H9 (cell line): ENCODE measurements at regions not wholly inside any gene's neighbourhood (a gene's known extent, or its start where the extent isn't known, plus 50 kb on each side); places are given as distances from the start of the nearest gene placed in this dataset.
"Not testable (repeated sequence)": the region's sequence is repeated elsewhere in the genome, so short reads cannot be mapped to it uniquely, and the experiment has no call there.

Source experiments
- DNase-seq: peaks from one replicate; pipeline ENCODE4 v3.0.0-alpha.2; 2017
- H2AFZ ChIP-seq: one replicate; pipeline ENCODE4 v1.6.1; 2013; ENCODE audit warnings: mild to moderate bottlenecking, low read length, control low read depth, moderate library complexity
- H2AK5ac ChIP-seq: 2 replicates; pipeline ENCODE4 v1.6.1; 2013; ENCODE audit warnings: low read length, control low read depth, mixed read lengths; ENCODE audit not compliant: insufficient read length
- H2BK120ac ChIP-seq: one replicate; pipeline ENCODE4 v1.6.1; 2013; ENCODE audit warnings: low read depth, mild to moderate bottlenecking, low read length, control low read depth, inconsistent platforms; ENCODE audit not compliant: poor library complexity, severe bottlenecking
- H2BK12ac ChIP-seq: 2 replicates; pipeline ENCODE4 v1.6.1; 2013; ENCODE audit warnings: low read length, control low read depth, mixed read lengths, low read depth; ENCODE audit not compliant: insufficient read length
- H2BK15ac ChIP-seq: 2 replicates; pipeline ENCODE4 v1.6.1; 2013; ENCODE audit warnings: low read depth, low read length, control low read depth
- H2BK20ac ChIP-seq: one replicate; pipeline ENCODE4 v1.6.1; 2013; ENCODE audit warnings: low read depth, mild to moderate bottlenecking, low read length, control low read depth, inconsistent platforms; ENCODE audit not compliant: poor library complexity, severe bottlenecking
- H2BK5ac ChIP-seq: 2 replicates; pipeline ENCODE4 v1.6.1; 2013; ENCODE audit warnings: low read length, control low read depth, mixed read lengths; ENCODE audit not compliant: insufficient read length
- H3K14ac ChIP-seq: 2 replicates; pipeline ENCODE4 v1.6.1; 2013; ENCODE audit warnings: low read length, control low read depth; ENCODE audit not compliant: insufficient read depth
- H3K18ac ChIP-seq: 2 replicates; pipeline ENCODE4 v1.6.1; 2013; ENCODE audit warnings: low read depth, mild to moderate bottlenecking, mixed read lengths, low read length, control low read depth; ENCODE audit not compliant: insufficient read length
- H3K23ac ChIP-seq: 2 replicates; pipeline ENCODE4 v1.6.1; 2013; ENCODE audit warnings: low read length, control low read depth, mixed read lengths, low read depth; ENCODE audit not compliant: insufficient read length
- H3K23me2 ChIP-seq: 2 replicates; pipeline ENCODE4 v1.6.1; 2013; ENCODE audit warnings: low read depth, mild to moderate bottlenecking, mixed read lengths, low read length, control low read depth; ENCODE audit not compliant: insufficient read length, poor library complexity, severe bottlenecking
- H3K27ac ChIP-seq: 2 replicates; pipeline ENCODE4 v1.5.1; 2013; ENCODE audit warnings: low read length, control low read depth, mixed read lengths, low read depth; ENCODE audit not compliant: insufficient read length
- H3K27me3 ChIP-seq: 2 replicates; pipeline ENCODE4 v1.6.1; 2013; ENCODE audit warnings: low read length, control low read depth, inconsistent platforms; ENCODE audit not compliant: insufficient read depth
- H3K4ac ChIP-seq: 2 replicates; pipeline ENCODE4 v1.6.1; 2013; ENCODE audit warnings: low read depth, mild to moderate bottlenecking, control low read depth, inconsistent platforms, low read length, moderate library complexity
- H3K4me1 ChIP-seq: 2 replicates; pipeline ENCODE4 v1.6.1; 2013; ENCODE audit warnings: low read length, control low read depth, inconsistent platforms; ENCODE audit not compliant: insufficient read depth
- H3K4me2 ChIP-seq: 2 replicates; pipeline ENCODE4 v1.6.1; 2013; ENCODE audit warnings: low read length, control low read depth, mixed read lengths; ENCODE audit not compliant: insufficient read length, insufficient read depth
- H3K56ac ChIP-seq: 2 replicates; pipeline ENCODE4 v1.6.1; 2013; ENCODE audit warnings: low read depth, mild to moderate bottlenecking, mixed read lengths, low read length, control low read depth; ENCODE audit not compliant: insufficient read length
- H3K79me1 ChIP-seq: 2 replicates; pipeline ENCODE4 v1.6.1; 2013; ENCODE audit warnings: low read depth, mild to moderate bottlenecking, moderate library complexity, low read length, control low read depth, inconsistent platforms; ENCODE audit not compliant: insufficient read depth, poor library complexity, severe bottlenecking
- H3K79me2 ChIP-seq: 2 replicates; pipeline ENCODE4 v1.6.1; 2013; ENCODE audit warnings: low read length, control low read depth, inconsistent platforms; ENCODE audit not compliant: insufficient read depth
- H3K9ac ChIP-seq: 2 replicates; pipeline ENCODE4 v1.6.1; 2013; ENCODE audit warnings: low read length, control low read depth, mixed read lengths; ENCODE audit not compliant: insufficient read length; ENCODE audit errors: extremely low read depth
- H3K9me3 ChIP-seq: one replicate; pipeline ENCODE4 v1.6.1; 2013; ENCODE audit warnings: low read depth, low read length, inconsistent platforms; ENCODE audit not compliant: control insufficient read depth
- H3T11ph ChIP-seq: one replicate; pipeline ENCODE4 v1.6.1; 2013; ENCODE audit warnings: mild to moderate bottlenecking, low read length, control low read depth, inconsistent platforms
- H4K20me1 ChIP-seq: one replicate; pipeline ENCODE4 v1.6.1; 2013; ENCODE audit not compliant: control insufficient read depth, insufficient read length, insufficient read depth
- H4K5ac ChIP-seq: 2 replicates; pipeline ENCODE4 v1.6.1; 2013; ENCODE audit warnings: low read depth, mild to moderate bottlenecking, mixed read lengths, low read length, control low read depth; ENCODE audit not compliant: insufficient read length
- H4K8ac ChIP-seq: replicated peaks from 2 replicates; pipeline ENCODE4 v1.6.1; 2013; ENCODE audit warnings: low read length, control low read depth, mixed read lengths, low read depth; ENCODE audit not compliant: insufficient read length
- H4K91ac ChIP-seq: 2 replicates; pipeline ENCODE4 v1.6.1; 2013; ENCODE audit warnings: low read depth, mild to moderate bottlenecking, moderate library complexity, mixed read lengths, low read length, control low read depth; ENCODE audit not compliant: insufficient read length
- H3K27ac Mint-ChIP-seq, 3 experiments: 2 replicates in 2 of 3; 3 replicates in 1 of 3; pipeline ENCODE4 v1.8.0; 2020 to 2021; ENCODE audit warnings: mixed read lengths in 3 of 3, mild to moderate bottlenecking in 1 of 3, moderate library complexity in 1 of 3
- H3K27me3 Mint-ChIP-seq: 2 replicates; pipeline ENCODE4 v1.8.0; 2021; ENCODE audit warnings: low read depth, mild to moderate bottlenecking, moderate library complexity, mixed read lengths
- H3K36me3 Mint-ChIP-seq, 3 experiments: 2 replicates in 2 of 3; 3 replicates in 1 of 3; pipeline ENCODE4 v1.8.0; 2020 to 2021; ENCODE audit warnings: low read depth in 3 of 3, mixed read lengths in 3 of 3; ENCODE audit not compliant: insufficient read depth in 1 of 3
- H3K4me1 Mint-ChIP-seq, 2 experiments: 2 replicates each; pipeline ENCODE4 v1.8.0; 2020; ENCODE audit warnings: mixed read lengths in 2 of 2
- H3K4me3 Mint-ChIP-seq, 2 experiments: 2 replicates in 1 of 2; 3 replicates in 1 of 2; pipeline ENCODE4 v1.8.0; 2020 to 2021; ENCODE audit warnings: mild to moderate bottlenecking in 2 of 2, mixed read lengths in 2 of 2, moderate library complexity in 1 of 2
- H3K9me3 Mint-ChIP-seq, 2 experiments: 2 replicates in 1 of 2; 3 replicates in 1 of 2; pipeline ENCODE4 v1.8.0; 2020; ENCODE audit warnings: mild to moderate bottlenecking in 2 of 2, mixed read lengths in 2 of 2, moderate library complexity in 1 of 2
- WGBS: extraction: QIAGEN DNeasy Blood & Tissue Kit; methylation state at CpG from one replicate; pipeline ENCODE4 v1.1.7; 2013; ENCODE audit warnings: missing lambda C conversion rate, low lambda C conversion rate, mixed read lengths; ENCODE audit not compliant: insufficient read length; ENCODE audit errors: extremely low coverage; 5-methylcytosine and 5-hydroxymethylcytosine counted together

GRCh38 chr15:22002711-22003110, 77.6 kb upstream of the OR4M2 start:
- not testable (repeated sequence) for H3K4ac ChIP-seq, H4K8ac ChIP-seq, H3K56ac ChIP-seq, H3K23me2 ChIP-seq, H3K14ac ChIP-seq, H3T11ph ChIP-seq, H3K79me2 ChIP-seq, H3K9me3 ChIP-seq, H3K18ac ChIP-seq, H3K23ac ChIP-seq, H2AK5ac ChIP-seq, H3K27ac Mint-ChIP-seq, H3K79me1 ChIP-seq, H2AFZ ChIP-seq, H4K91ac ChIP-seq, H3K4me1 ChIP-seq, H2BK5ac ChIP-seq, H3K27me3 Mint-ChIP-seq, H3K9ac ChIP-seq, H2BK15ac ChIP-seq, H3K27ac ChIP-seq, H4K5ac ChIP-seq, H3K4me2 ChIP-seq, H2BK20ac ChIP-seq, H3K4me1 Mint-ChIP-seq, H2BK12ac ChIP-seq, DNase-seq, H3K9me3 Mint-ChIP-seq, H3K36me3 Mint-ChIP-seq, H3K27me3 ChIP-seq, H2BK120ac ChIP-seq, H4K20me1 ChIP-seq, H3K4me3 Mint-ChIP-seq
- WGBS = no CpG with 5 or more reads among the region's 1 CpG

GRCh38 chr15:21989117-21989516, 91.2 kb upstream of the OR4M2 start:
- H3K14ac ChIP-seq, H2AK5ac ChIP-seq, H4K8ac ChIP-seq, H2BK12ac ChIP-seq, H3K9me3 ChIP-seq, H3K23ac ChIP-seq, H4K20me1 ChIP-seq, H3K4ac ChIP-seq, H3K4me1 ChIP-seq, H3K79me2 ChIP-seq, H3K36me3 Mint-ChIP-seq, H2BK15ac ChIP-seq, H3K18ac ChIP-seq, H3K9ac ChIP-seq, H2BK5ac ChIP-seq, H3K56ac ChIP-seq, DNase-seq, H4K5ac ChIP-seq, H3K4me1 Mint-ChIP-seq, H3K4me3 Mint-ChIP-seq, H3K23me2 ChIP-seq, H3K79me1 ChIP-seq, H3K27me3 Mint-ChIP-seq, H3K4me2 ChIP-seq, H3K27me3 ChIP-seq, H3K9me3 Mint-ChIP-seq, H3K27ac Mint-ChIP-seq, H4K91ac ChIP-seq, H3K27ac ChIP-seq, H2BK120ac ChIP-seq, H3T11ph ChIP-seq, H2AFZ ChIP-seq, H2BK20ac ChIP-seq: not testable (repeated sequence)
- no CpG with 5 or more reads among the region's 1 CpG for WGBS

- not testable (repeated sequence) for H3K27ac Mint-ChIP-seq, H3K4me3 Mint-ChIP-seq, H2AFZ ChIP-seq, H2BK120ac ChIP-seq, H4K5ac ChIP-seq, DNase-seq, H3K79me1 ChIP-seq, H3K27ac ChIP-seq, H3K23ac ChIP-seq, H2BK5ac ChIP-seq, H2BK12ac ChIP-seq, H3K23me2 ChIP-seq, H3K14ac ChIP-seq, H3K27me3 ChIP-seq, H3K4ac ChIP-seq, H2BK20ac ChIP-seq, H3T11ph ChIP-seq, H3K9me3 Mint-ChIP-seq, H4K91ac ChIP-seq, H3K4me2 ChIP-seq, H3K36me3 Mint-ChIP-seq, H3K56ac ChIP-seq, H3K18ac ChIP-seq, H4K8ac ChIP-seq, H3K4me1 Mint-ChIP-seq, H2AK5ac ChIP-seq, H2BK15ac ChIP-seq, H3K9me3 ChIP-seq, H3K27me3 Mint-ChIP-seq, H3K4me1 ChIP-seq, H3K79me2 ChIP-seq, H3K9ac ChIP-seq, H4K20me1 ChIP-seq
- no CpG with 5 or more reads among the region's 3 CpGs for WGBS
These were observed 96.5 kb upstream of the OR4M2 start for GRCh38 chr15:21983820-21984219.
